ENCODE measurements at regions not wholly inside any gene's neighbourhood (a gene's known extent, or its start where the extent isn't known, plus 50 kb on each side); places are given as distances from the start of the nearest gene placed in this dataset.
"Not testable (repeated sequence)": the region's sequence is repeated elsewhere in the genome, so short reads cannot be mapped to it uniquely, and the experiment has no call there.

- Mint-ChIP-seq H3K27ac (no peak overlapping the region), H3K4me3 (no peak overlapping the region), H3K4me1 (no peaks in the 10 kb centered on the region), H3K27me3 (no peaks in the 10 kb centered on the region), H3K36me3 (ENCODE audit: low read depth) (no peaks in the 10 kb centered on the region), H3K9me3 (no peaks in the 10 kb centered on the region)
- ChIA-PET POLR2A (no interaction called here), CTCF (no interaction called here)
- DNase-seq, result no peak
Observed at GRCh38 chrX:76509775-76510174, 82.3 kb downstream of the MAGEE1 start.

- Mint-ChIP-seq H3K27ac (no peak overlapping the region), H3K27me3 (no peaks in the 10 kb centered on the region), H3K4me3 (no peak overlapping the region), H3K9me3 (no peaks in the 10 kb centered on the region), H3K36me3 (ENCODE audit: low read depth) (no peaks in the 10 kb centered on the region), H3K4me1 (no peaks in the 10 kb centered on the region)
- POLR2A ChIA-PET, result no interaction called here
- DNase-seq, result no peak
- CTCF ChIA-PET, result no interaction called here
Observed at GRCh38 chrX:76517544-76517943, 90.0 kb downstream of the MAGEE1 start.

- H3K27ac Mint-ChIP-seq, result no peak overlapping the region
- H3K27me3 Mint-ChIP-seq, result no peaks in the 10 kb centered on the region
- ChIA-PET CTCF (no interaction called here), POLR2A (no interaction called here)
- no peaks in the 10 kb centered on the region for H3K36me3 Mint-ChIP-seq (ENCODE audit: low read depth)
- DNase-seq, result no peak
- no peak overlapping the region for H3K4me3 Mint-ChIP-seq
- H3K4me1 Mint-ChIP-seq, result no peaks in the 10 kb centered on the region
- no peaks in the 10 kb centered on the region for H3K9me3 Mint-ChIP-seq
Observed at GRCh38 chrX:76520273-76521054, 93.0 kb downstream of the MAGEE1 start.

GRCh38 chrX:76535675-76536074 is 108.2 kb downstream of the MAGEE1 start:
- POLR2A ChIA-PET; DNase-seq; H3K9me3 Mint-ChIP-seq; H3K27me3 Mint-ChIP-seq; H3K4me3 Mint-ChIP-seq; H3K36me3 Mint-ChIP-seq (ENCODE audit: low read depth); H3K4me1 Mint-ChIP-seq; CTCF ChIA-PET; H3K27ac Mint-ChIP-seq: not testable (repeated sequence)

GRCh38 chrX:76538860-76539259 is 111.3 kb downstream of the MAGEE1 start:
- no peak overlapping the region for H3K4me3 Mint-ChIP-seq
- no peaks in the 10 kb centered on the region for H3K4me1 Mint-ChIP-seq
- POLR2A ChIA-PET, result no interaction called here
- DNase-seq, result no peak
- no peaks in the 10 kb centered on the region for H3K36me3 Mint-ChIP-seq (ENCODE audit: low read depth)
- CTCF ChIA-PET, result interaction anchor here (0.6 kb wide), 1 partner anchor 20 kb away, joined by 3 read pairs; no protein-coding TSS in a partner anchor
- no peaks in the 10 kb centered on the region for H3K9me3 Mint-ChIP-seq
- H3K27ac Mint-ChIP-seq, result no peak overlapping the region
- H3K27me3 Mint-ChIP-seq, result no peaks in the 10 kb centered on the region

GRCh38 chrX:76543381-76543780 is 115.9 kb downstream of the MAGEE1 start:
- H3K27me3 Mint-ChIP-seq; H3K36me3 Mint-ChIP-seq (ENCODE audit: low read depth); CTCF ChIA-PET; H3K4me1 Mint-ChIP-seq; H3K9me3 Mint-ChIP-seq; DNase-seq; POLR2A ChIA-PET; H3K27ac Mint-ChIP-seq; H3K4me3 Mint-ChIP-seq: not testable (repeated sequence)

- no peaks in the 10 kb centered on the region for H3K27me3 Mint-ChIP-seq
- DNase-seq, result no peak
- no peak overlapping the region for H3K27ac Mint-ChIP-seq
- no peaks in the 10 kb centered on the region for H3K9me3 Mint-ChIP-seq
- CTCF ChIA-PET, result no interaction called here
- POLR2A ChIA-PET, result no interaction called here
- no peaks in the 10 kb centered on the region for H3K4me1 Mint-ChIP-seq
- no peaks in the 10 kb centered on the region for H3K36me3 Mint-ChIP-seq (ENCODE audit: low read depth)
- H3K4me3 Mint-ChIP-seq, result no peak overlapping the region
Observed at GRCh38 chrX:76550016-76550415, 122.5 kb downstream of the MAGEE1 start.

GRCh38 chrX:76555269-76555668 is 127.8 kb downstream of the MAGEE1 start:
- no peak overlapping the region for H3K27ac Mint-ChIP-seq
- DNase-seq, result no peak
- H3K4me3 Mint-ChIP-seq, result no peak overlapping the region
- ChIA-PET CTCF (no interaction called here), POLR2A (no interaction called here)
- no peaks in the 10 kb centered on the region for H3K27me3 Mint-ChIP-seq
- peaks cover 3% of the 10 kb centered on the region for H3K9me3 Mint-ChIP-seq
- H3K36me3 Mint-ChIP-seq (ENCODE audit: low read depth), result no peaks in the 10 kb centered on the region
- H3K4me1 Mint-ChIP-seq, result no peaks in the 10 kb centered on the region

GRCh38 chrX:76555816-76556215 is 128.3 kb downstream of the MAGEE1 start:
- H3K4me3 Mint-ChIP-seq, result no peak overlapping the region
- CTCF ChIA-PET, result interaction anchor here (0.6 to 1.3 kb wide), 2 partner anchors 277 to 1034 kb away, joined by 3 to 4 read pairs; no protein-coding TSS in a partner anchor
- H3K27me3 Mint-ChIP-seq, result no peaks in the 10 kb centered on the region
- no peak overlapping the region for H3K27ac Mint-ChIP-seq
- H3K9me3 Mint-ChIP-seq, result peaks cover 3% of the 10 kb centered on the region
- POLR2A ChIA-PET, result no interaction called here
- no peaks in the 10 kb centered on the region for H3K36me3 Mint-ChIP-seq (ENCODE audit: low read depth)
- H3K4me1 Mint-ChIP-seq, result no peaks in the 10 kb centered on the region
- peak; percentile 20 for DNase-seq

- H3K4me3 Mint-ChIP-seq; H3K36me3 Mint-ChIP-seq (ENCODE audit: low read depth); H3K4me1 Mint-ChIP-seq; H3K27me3 Mint-ChIP-seq; H3K9me3 Mint-ChIP-seq; CTCF ChIA-PET; DNase-seq; POLR2A ChIA-PET; H3K27ac Mint-ChIP-seq: not testable (repeated sequence)
Observed at GRCh38 chrX:76564842-76565241, 137.3 kb downstream of the MAGEE1 start.

- no peaks in the 10 kb centered on the region for H3K27me3 Mint-ChIP-seq
- no peak overlapping the region for H3K4me3 Mint-ChIP-seq
- H3K9me3 Mint-ChIP-seq, result peaks cover 2% of the 10 kb centered on the region
- no peaks in the 10 kb centered on the region for H3K36me3 Mint-ChIP-seq (ENCODE audit: low read depth)
- DNase-seq, result no peak
- ChIA-PET POLR2A (no interaction called here), CTCF (no interaction called here)
- no peak overlapping the region for H3K27ac Mint-ChIP-seq
- no peaks in the 10 kb centered on the region for H3K4me1 Mint-ChIP-seq
Observed at GRCh38 chrX:76605390-76605789, 177.9 kb downstream of the MAGEE1 start.

- Mint-ChIP-seq H3K9me3 (no peaks in the 10 kb centered on the region), H3K27me3 (no peaks in the 10 kb centered on the region), H3K27ac (no peak overlapping the region), H3K36me3 (ENCODE audit: low read depth) (no peaks in the 10 kb centered on the region), H3K4me3 (no peak overlapping the region), H3K4me1 (no peaks in the 10 kb centered on the region)
- ChIA-PET POLR2A (no interaction called here), CTCF (no interaction called here)
- no peak for DNase-seq
Observed at GRCh38 chrX:76617020-76617419, 189.5 kb downstream of the MAGEE1 start.

- H3K4me1 Mint-ChIP-seq, result no peaks in the 10 kb centered on the region
- H3K27ac Mint-ChIP-seq, result no peak overlapping the region
- DNase-seq, result no peak
- POLR2A ChIA-PET, result no interaction called here
- H3K9me3 Mint-ChIP-seq, result no peaks in the 10 kb centered on the region
- CTCF ChIA-PET, result no interaction called here
- H3K27me3 Mint-ChIP-seq, result no peaks in the 10 kb centered on the region
- no peak overlapping the region for H3K4me3 Mint-ChIP-seq
- H3K36me3 Mint-ChIP-seq (ENCODE audit: low read depth), result no peaks in the 10 kb centered on the region
Observed at GRCh38 chrX:76643590-76643989, 216.1 kb downstream of the MAGEE1 start.

GRCh38 chrX:76651369-76651768 is 223.9 kb downstream of the MAGEE1 start:
- POLR2A ChIA-PET; H3K27ac Mint-ChIP-seq; H3K4me3 Mint-ChIP-seq; CTCF ChIA-PET; H3K4me1 Mint-ChIP-seq; DNase-seq; H3K9me3 Mint-ChIP-seq; H3K36me3 Mint-ChIP-seq (ENCODE audit: low read depth); H3K27me3 Mint-ChIP-seq: not testable (repeated sequence)

Data from activated CD4-positive, alpha-beta memory T cell treated with anti-CD3 and anti-CD28 coated beads, Interleukin-2, amount 10 ng/mL, durations not matched to agents 7 days and 5 days (primary cell).